ENCODE measurements at regions not wholly inside any gene's neighbourhood (a gene's known extent, or its start where the extent isn't known, plus 50 kb on each side); places are given as distances from the start of the nearest gene placed in this dataset.

DNA sequence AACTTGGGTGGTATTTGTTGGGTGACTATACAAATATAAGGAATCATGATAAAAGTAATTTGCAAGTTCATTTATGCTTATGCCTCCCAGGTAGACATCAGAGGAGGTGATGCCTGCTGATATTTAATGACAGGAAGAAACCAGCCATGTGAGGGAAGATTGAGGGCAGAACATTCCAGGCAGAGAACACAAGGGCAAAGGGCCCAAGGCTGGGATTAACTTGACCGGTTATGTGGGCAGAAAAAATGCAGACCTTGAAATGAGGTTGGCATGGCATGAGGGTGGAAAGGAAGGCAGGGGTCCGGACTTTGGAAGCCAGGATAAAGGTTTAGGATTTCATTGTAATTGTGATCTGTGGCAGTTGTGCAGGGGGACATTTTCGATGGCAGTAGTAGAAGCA is 68.0 kb upstream of the MTPN start:
- TF ChIP-seq EZH2 (IDR thresholded peaks at IDR 0.05; ENCODE audit: borderline replicate concordance, low read depth, low read length, severe bottlenecking) (no peak), POLR2AphosphoS5 (IDR thresholded peaks at IDR 0.05; ENCODE audit: insufficient read depth, low read depth, low read length) (no peak)
- TF ChIP-seq, protein P1, sequence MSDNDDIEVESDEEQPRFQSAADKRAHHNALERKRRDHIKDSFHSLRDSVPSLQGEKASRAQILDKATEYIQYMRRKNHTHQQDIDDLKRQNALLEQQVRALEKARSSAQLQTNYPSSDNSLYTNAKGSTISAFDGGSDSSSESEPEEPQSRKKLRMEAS (IDR thresholded peaks at IDR 0.05; ENCODE audit: insufficient read depth, insufficient read length) = no peak

Data from endothelial cell of umbilical vein (primary cell).